Smooth muscle cell (in vitro differentiated cells): ENCODE measurements at regions not wholly inside any gene's neighbourhood (a gene's known extent, or its start where the extent isn't known, plus 50 kb on each side); places are given as distances from the start of the nearest gene placed in this dataset.

Source experiments
- DNase-seq: peaks from one replicate; lab custom pipeline; 2025; ENCODE audit not compliant: unreplicated experiment; lab: John Stamatoyannopoulos, UW
- H2AFZ ChIP-seq: fragments of 200-600 bp; sonication (generic); 2 replicates; pipeline ENCODE4 v1.6.0; 2016; ENCODE audit warnings: antibody characterized with exemption, low read depth, mild to moderate bottlenecking
- H3F3A ChIP-seq: fragments of 200-600 bp; sonication (generic); 2 replicates; pipeline ENCODE4 v1.6.0; 2017; ENCODE audit warnings: antibody characterized with exemption, low read depth
- H3K27ac ChIP-seq: fragments of 200-600 bp; sonication (generic); 2 replicates; pipeline ENCODE4 v1.5.1; 2016; ENCODE audit warnings: low read depth, mild to moderate bottlenecking
- H3K27me3 ChIP-seq: fragments of 200-600 bp; sonication (generic); 2 replicates; pipeline ENCODE4 v1.6.1; 2016; ENCODE audit warnings: low read depth, mild to moderate bottlenecking
- H3K36me3 ChIP-seq: fragments of 200-600 bp; sonication (generic); 2 replicates; pipeline ENCODE4 v1.5.1; 2016; ENCODE audit warnings: low read depth
- H3K4me1 ChIP-seq: fragments of 200-600 bp; sonication (generic); 2 replicates; pipeline ENCODE4 v1.5.1; 2016; ENCODE audit warnings: low read depth
- H3K4me2 ChIP-seq: fragments of 200-600 bp; sonication (generic); 2 replicates; pipeline ENCODE4 v1.6.0; 2016; ENCODE audit warnings: mild to moderate bottlenecking
- H3K4me3 ChIP-seq: fragments of 200-600 bp; sonication (generic); 2 replicates; pipeline ENCODE4 v1.5.1; 2016; ENCODE audit warnings: mild to moderate bottlenecking
- H3K79me2 ChIP-seq: fragments of 200-600 bp; sonication (generic); 2 replicates; pipeline ENCODE4 v1.6.0; 2016; ENCODE audit warnings: low read depth, mild to moderate bottlenecking
- H3K9ac ChIP-seq: fragments of 200-600 bp; sonication (generic); 2 replicates; pipeline ENCODE4 v1.6.0; 2016; ENCODE audit warnings: low read depth
- H3K9me3 ChIP-seq: fragments of 200-600 bp; sonication (generic); replicated peaks from 2 replicates; pipeline ENCODE4 v1.5.1; 2016; ENCODE audit warnings: low read depth
- H4K20me1 ChIP-seq: fragments of 200-600 bp; sonication (generic); 2 replicates; pipeline ENCODE4 v1.6.0; 2016; ENCODE audit warnings: low read depth
- WGBS: methylation state at CpG from one replicate; pipeline ENCODE4 v1.1.7; 2016; ENCODE audit warnings: low lambda C conversion rate; 5-methylcytosine and 5-hydroxymethylcytosine counted together
- TF ChIP-seq, protein P1 (sequence below): fragments of 200-600 bp; sonication (generic); IDR thresholded peaks from 2 replicates; pipeline ENCODE4 v1.5.1; 2017; ENCODE audit warnings: borderline replicate concordance, mild to moderate bottlenecking, antibody characterized with exemption; ENCODE audit not compliant: insufficient read depth, poor library complexity, severe bottlenecking

DNA sequence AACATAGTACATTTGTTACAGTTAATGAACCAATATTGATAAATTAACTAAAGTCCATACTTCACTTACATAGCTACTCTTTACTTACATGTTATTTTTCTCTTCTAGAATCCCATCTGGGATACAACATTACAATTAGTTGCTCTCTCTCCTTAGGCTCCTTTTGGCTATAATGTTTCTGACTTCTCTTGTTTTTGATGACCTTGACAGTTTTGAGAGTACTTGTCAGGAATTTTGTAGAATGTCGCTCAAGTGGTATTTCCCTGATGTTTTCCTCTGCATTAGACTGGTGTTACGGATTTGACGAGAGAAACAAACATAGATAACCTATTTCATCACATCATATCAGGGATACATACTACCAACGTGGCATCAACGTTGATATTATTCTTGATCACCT is 925.4 kb upstream of the TMPRSS15 start:
- H3K9ac ChIP-seq, result no peak overlapping the region
- 90% methylated on average over 5 of the region's 5 CpGs for WGBS
- TF ChIP-seq, protein P1, sequence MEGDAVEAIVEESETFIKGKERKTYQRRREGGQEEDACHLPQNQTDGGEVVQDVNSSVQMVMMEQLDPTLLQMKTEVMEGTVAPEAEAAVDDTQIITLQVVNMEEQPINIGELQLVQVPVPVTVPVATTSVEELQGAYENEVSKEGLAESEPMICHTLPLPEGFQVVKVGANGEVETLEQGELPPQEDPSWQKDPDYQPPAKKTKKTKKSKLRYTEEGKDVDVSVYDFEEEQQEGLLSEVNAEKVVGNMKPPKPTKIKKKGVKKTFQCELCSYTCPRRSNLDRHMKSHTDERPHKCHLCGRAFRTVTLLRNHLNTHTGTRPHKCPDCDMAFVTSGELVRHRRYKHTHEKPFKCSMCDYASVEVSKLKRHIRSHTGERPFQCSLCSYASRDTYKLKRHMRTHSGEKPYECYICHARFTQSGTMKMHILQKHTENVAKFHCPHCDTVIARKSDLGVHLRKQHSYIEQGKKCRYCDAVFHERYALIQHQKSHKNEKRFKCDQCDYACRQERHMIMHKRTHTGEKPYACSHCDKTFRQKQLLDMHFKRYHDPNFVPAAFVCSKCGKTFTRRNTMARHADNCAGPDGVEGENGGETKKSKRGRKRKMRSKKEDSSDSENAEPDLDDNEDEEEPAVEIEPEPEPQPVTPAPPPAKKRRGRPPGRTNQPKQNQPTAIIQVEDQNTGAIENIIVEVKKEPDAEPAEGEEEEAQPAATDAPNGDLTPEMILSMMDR, result no peak
- no peaks in the 10 kb centered on the region for H3K79me2 ChIP-seq
- no peak overlapping the region for H3K4me3 ChIP-seq
- H3K4me1 ChIP-seq, result no peaks in the 10 kb centered on the region
- H3K4me2 ChIP-seq, result no peak overlapping the region
- no peaks in the 10 kb centered on the region for H3F3A ChIP-seq
- no peak for DNase-seq
- no peaks in the 10 kb centered on the region for H3K36me3 ChIP-seq
- no peaks in the 10 kb centered on the region for H3K9me3 ChIP-seq
- H3K27me3 ChIP-seq, result no peaks in the 10 kb centered on the region
- no peak overlapping the region for H3K27ac ChIP-seq
- H2AFZ ChIP-seq, result no peak overlapping the region
- H4K20me1 ChIP-seq, result no peaks in the 10 kb centered on the region

DNA sequence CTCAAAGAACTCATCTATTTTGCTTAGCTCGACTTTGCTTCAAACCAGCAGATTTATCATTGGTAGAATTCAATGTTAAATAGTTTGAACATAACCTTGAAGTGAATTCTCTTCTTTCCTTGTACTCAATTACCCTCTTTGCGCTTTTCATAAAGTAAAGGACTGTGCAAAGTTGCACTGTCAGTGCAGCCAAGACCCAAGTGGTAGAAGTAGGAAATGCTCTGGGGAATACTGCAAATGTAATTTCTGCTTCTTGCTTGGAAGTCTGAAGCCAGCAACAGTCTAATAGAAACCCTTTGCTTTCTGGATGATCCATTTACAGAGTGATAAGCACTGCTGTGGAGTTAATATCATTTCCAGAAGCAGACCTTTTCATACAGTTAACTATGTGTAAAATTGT is 936.7 kb upstream of the TMPRSS15 start:
- no peak overlapping the region for H3K4me2 ChIP-seq
- TF ChIP-seq, protein P1, result no peak
- H4K20me1 ChIP-seq, result no peaks in the 10 kb centered on the region
- no peaks in the 10 kb centered on the region for H3K79me2 ChIP-seq
- H2AFZ ChIP-seq, result no peak overlapping the region
- 87% methylated on average over 2 of the region's 2 CpGs for WGBS
- no peak for DNase-seq
- H3K9ac ChIP-seq, result no peak overlapping the region
- no peaks in the 10 kb centered on the region for H3K36me3 ChIP-seq
- no peaks in the 10 kb centered on the region for H3K9me3 ChIP-seq
- no peak overlapping the region for H3K4me3 ChIP-seq
- H3K27me3 ChIP-seq, result no peaks in the 10 kb centered on the region
- no peak overlapping the region for H3K27ac ChIP-seq
- H3K4me1 ChIP-seq, result no peaks in the 10 kb centered on the region
- H3F3A ChIP-seq, result no peaks in the 10 kb centered on the region

DNA sequence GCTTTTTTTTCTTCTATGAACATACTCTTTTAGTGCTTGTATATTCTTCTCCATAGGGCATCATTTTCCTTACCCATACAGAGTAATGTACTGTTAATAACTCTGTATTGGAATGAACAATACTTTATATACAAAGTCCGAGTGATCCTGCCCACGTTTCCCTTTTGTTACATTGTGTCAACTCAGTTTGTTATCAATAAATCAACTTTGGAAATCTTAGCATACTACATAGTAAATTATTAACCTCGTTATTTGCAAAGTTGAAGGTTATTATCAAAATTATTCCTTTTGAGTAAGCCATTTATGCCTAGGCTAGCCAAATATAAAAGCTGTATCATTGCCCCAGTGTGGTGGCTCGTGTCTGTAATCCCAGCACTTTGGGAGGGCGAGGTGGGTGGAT is 937.4 kb upstream of the TMPRSS15 start:
- H3F3A ChIP-seq, result no peaks in the 10 kb centered on the region
- no peak overlapping the region for H2AFZ ChIP-seq
- no peak overlapping the region for H3K27ac ChIP-seq
- H3K9ac ChIP-seq, result no peak overlapping the region
- whole genome bisulfite sequencing, result 87% methylated on average over 5 of the region's 5 CpGs
- no peak for DNase-seq
- no peak overlapping the region for H3K4me3 ChIP-seq
- no peaks in the 10 kb centered on the region for H3K36me3 ChIP-seq
- TF ChIP-seq, protein P1, result no peak
- H4K20me1 ChIP-seq, result no peaks in the 10 kb centered on the region
- H3K79me2 ChIP-seq, result no peaks in the 10 kb centered on the region
- no peaks in the 10 kb centered on the region for H3K27me3 ChIP-seq
- no peaks in the 10 kb centered on the region for H3K4me1 ChIP-seq
- H3K4me2 ChIP-seq, result no peak overlapping the region
- H3K9me3 ChIP-seq, result no peaks in the 10 kb centered on the region

DNA sequence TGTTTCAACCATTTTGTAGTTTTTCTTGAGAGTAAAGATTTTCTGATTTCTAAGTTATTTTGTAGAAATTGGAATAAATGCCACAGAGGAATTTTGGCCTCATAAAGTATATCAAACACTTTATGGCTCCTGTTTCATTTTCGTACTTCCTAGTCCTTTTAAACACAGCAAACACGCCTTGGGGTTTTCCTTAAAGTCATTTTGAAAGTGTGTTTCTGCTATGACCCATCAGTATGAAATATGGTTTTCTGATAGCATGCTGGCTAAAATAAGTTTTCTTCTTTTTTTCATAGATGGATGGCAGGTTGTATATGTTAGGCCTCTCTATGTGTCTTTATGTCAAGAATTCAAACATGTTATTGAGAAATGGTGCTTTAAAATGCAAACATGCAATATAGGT is 940.1 kb upstream of the TMPRSS15 start:
- TF ChIP-seq, protein P1, result no peak
- Histone ChIP-seq H3K4me3 (no peak overlapping the region), H3K9ac (no peak overlapping the region), H3F3A (no peaks in the 10 kb centered on the region), H3K27me3 (no peaks in the 10 kb centered on the region), H3K79me2 (no peaks in the 10 kb centered on the region), H3K4me1 (no peaks in the 10 kb centered on the region), H3K4me2 (no peak overlapping the region), H3K9me3 (no peaks in the 10 kb centered on the region), H2AFZ (no peak overlapping the region), H4K20me1 (no peaks in the 10 kb centered on the region), H3K27ac (no peak overlapping the region), H3K36me3 (no peaks in the 10 kb centered on the region)
- no peak for DNase-seq
- WGBS, result 87% methylated on average over 2 of the region's 2 CpGs
